Trophoblast cell (in vitro differentiated cells and primary cell): ENCODE measurements at regions not wholly inside any gene's neighbourhood (a gene's known extent, or its start where the extent isn't known, plus 50 kb on each side); places are given as distances from the start of the nearest gene placed in this dataset.
"Not testable (repeated sequence)": the region's sequence is repeated elsewhere in the genome, so short reads cannot be mapped to it uniquely, and the experiment has no call there.

Experiments used
- DNase-seq, 2 donors: peaks; one replicate each; pipeline ENCODE4 v3.0.0-alpha.2; 2016
- H2AFZ ChIP-seq: 2 replicates; pipeline ENCODE4 v1.6.1; 2013; ENCODE audit warnings: low read length, moderate library complexity, mild to moderate bottlenecking; ENCODE audit not compliant: insufficient read depth, poor library complexity
- H2AK5ac ChIP-seq: 2 replicates; pipeline ENCODE4 v1.6.1; 2013; ENCODE audit warnings: mild to moderate bottlenecking, low read length
- H2BK120ac ChIP-seq: 2 replicates; pipeline ENCODE4 v1.6.1; 2013; ENCODE audit warnings: low read length, mild to moderate bottlenecking, moderate library complexity; ENCODE audit not compliant: insufficient read depth, poor library complexity
- H2BK12ac ChIP-seq: 2 replicates; pipeline ENCODE4 v1.6.1; 2013; ENCODE audit warnings: mild to moderate bottlenecking, low read length, moderate library complexity
- H2BK5ac ChIP-seq: 2 replicates; pipeline ENCODE4 v1.6.1; 2013; ENCODE audit warnings: low read length, low read depth, moderate library complexity, mild to moderate bottlenecking; ENCODE audit not compliant: poor library complexity
- H3K14ac ChIP-seq: 2 replicates; pipeline ENCODE4 v1.6.1; 2013; ENCODE audit warnings: mild to moderate bottlenecking, low read length
- H3K18ac ChIP-seq: 2 replicates; pipeline ENCODE4 v1.6.1; 2013; ENCODE audit warnings: mild to moderate bottlenecking, low read length
- H3K23ac ChIP-seq: 2 replicates; pipeline ENCODE4 v1.6.1; 2013; ENCODE audit warnings: low read length
- H3K27ac ChIP-seq: 2 replicates; pipeline ENCODE4 v1.5.1; 2013; ENCODE audit warnings: low read depth, mild to moderate bottlenecking, inconsistent platforms, low read length, moderate library complexity
- H3K27me3 ChIP-seq: 2 replicates; pipeline ENCODE4 v1.6.1; 2013; ENCODE audit warnings: inconsistent platforms, mild to moderate bottlenecking, low read length, moderate library complexity; ENCODE audit not compliant: insufficient read depth
- H3K36me3 ChIP-seq, 2 experiments: 1 replicate in 1 of 2; 2 replicates in 1 of 2; pipeline ENCODE4 v1.6.1; 2013; ENCODE audit warnings: low read length in 2 of 2, mild to moderate bottlenecking in 2 of 2, moderate library complexity in 1 of 2; ENCODE audit not compliant: insufficient read depth in 2 of 2, control insufficient read depth in 1 of 2
- H3K4ac ChIP-seq: 2 replicates; pipeline ENCODE4 v1.6.1; 2013; ENCODE audit warnings: low read depth, mild to moderate bottlenecking, low read length, moderate library complexity
- H3K4me1 ChIP-seq, 2 experiments: 1 replicate in 1 of 2; 2 replicates in 1 of 2; pipeline ENCODE4 v1.6.1; 2013; ENCODE audit warnings: low read length in 2 of 2, mild to moderate bottlenecking in 2 of 2, moderate library complexity in 1 of 2; ENCODE audit not compliant: insufficient read depth in 2 of 2, control insufficient read depth in 1 of 2
- H3K4me2 ChIP-seq: 2 replicates; pipeline ENCODE4 v1.6.1; 2013; ENCODE audit warnings: inconsistent platforms, mild to moderate bottlenecking, low read length, moderate library complexity
- H3K4me3 ChIP-seq: 2 replicates; pipeline ENCODE4 v1.5.1; 2013; ENCODE audit warnings: mild to moderate bottlenecking, low read depth, low read length, inconsistent platforms
- H3K79me1 ChIP-seq: one replicate; pipeline ENCODE4 v1.6.1; 2013; ENCODE audit warnings: low read length
- H3K79me2 ChIP-seq: 2 replicates; pipeline ENCODE4 v1.6.1; 2013; ENCODE audit warnings: low read length, mild to moderate bottlenecking; ENCODE audit not compliant: control insufficient read depth, insufficient read depth, poor library complexity
- H3K9ac ChIP-seq: 2 replicates; pipeline ENCODE4 v1.6.1; 2013; ENCODE audit warnings: mild to moderate bottlenecking, low read length
- H3K9me3 ChIP-seq: 2 replicates; pipeline ENCODE4 v1.6.1; 2013; ENCODE audit warnings: low read depth, mild to moderate bottlenecking, control low read depth, inconsistent platforms, low read length; ENCODE audit not compliant: insufficient read depth
- H4K12ac ChIP-seq: 2 replicates; pipeline ENCODE4 v1.6.1; 2013; ENCODE audit warnings: low read depth, mild to moderate bottlenecking, low read length, moderate library complexity
- H4K8ac ChIP-seq: 2 replicates; pipeline ENCODE4 v1.6.1; 2013; ENCODE audit warnings: low read depth, mild to moderate bottlenecking, low read length, moderate library complexity
- H4K91ac ChIP-seq: one replicate; pipeline ENCODE4 v1.6.1; 2013; ENCODE audit warnings: low read depth, mild to moderate bottlenecking, low read length, moderate library complexity
- WGBS: extraction: QIAGEN DNeasy Blood & Tissue Kit; methylation state at CpG from one replicate; pipeline ENCODE4 v1.1.7; 2013; ENCODE audit warnings: missing lambda C conversion rate; ENCODE audit not compliant: insufficient read length, insufficient coverage; ENCODE audit errors: extremely low coverage; 5-methylcytosine and 5-hydroxymethylcytosine counted together

GRCh38 chr6:120378582-120379220 lies 955.6 kb downstream of the TBC1D32 start:
- Histone ChIP-seq H3K4me1 (no peaks in the 10 kb centered on the region), H2BK120ac (no peak overlapping the region), H2BK5ac (no peak overlapping the region), H3K4me3 (no peak overlapping the region), H3K27ac (no peak overlapping the region), H3K18ac (no peak overlapping the region), H4K12ac (no peak overlapping the region), H3K36me3 (no peaks in the 10 kb centered on the region), H3K4ac (no peak overlapping the region), H3K79me1 (no peaks in the 10 kb centered on the region), H2BK12ac (no peak overlapping the region), H3K14ac (no peak overlapping the region), H3K4me2 (no peak overlapping the region), H3K9ac (no peak overlapping the region), H3K9me3 (no peaks in the 10 kb centered on the region), H2AFZ (no peak overlapping the region), H3K23ac (no peak overlapping the region), H4K91ac (no peak overlapping the region), H4K8ac (no peak overlapping the region), H3K79me2 (no peaks in the 10 kb centered on the region), H2AK5ac (no peak overlapping the region), H3K27me3 (no peaks in the 10 kb centered on the region)
- WGBS: no CpG with 5 or more reads among the region's 3 CpGs
- DNase-seq: peak in 1 of 2 donors; percentile 63

- Histone ChIP-seq H3K36me3 (no peaks in the 10 kb centered on the region), H3K18ac (no peak overlapping the region), H3K4ac (no peak overlapping the region), H3K79me1 (no peaks in the 10 kb centered on the region), H2AFZ (no peak overlapping the region), H4K8ac (no peak overlapping the region), H3K4me3 (no peak overlapping the region), H4K91ac (no peak overlapping the region), H3K4me1 (no peaks in the 10 kb centered on the region), H3K79me2 (no peaks in the 10 kb centered on the region), H2AK5ac (no peak overlapping the region), H2BK12ac (no peak overlapping the region), H2BK120ac (no peak overlapping the region), H3K27ac (no peak overlapping the region), H3K9ac (no peak overlapping the region), H3K23ac (no peak overlapping the region), H3K14ac (no peak overlapping the region), H3K27me3 (no peaks in the 10 kb centered on the region), H3K4me2 (no peak overlapping the region), H2BK5ac (no peak overlapping the region), H3K9me3 (no peaks in the 10 kb centered on the region), H4K12ac (no peak overlapping the region)
- WGBS: no CpG with 5 or more reads among the region's 2 CpGs
- no peak for DNase-seq
Observed at GRCh38 chr6:120373185-120373584, 961.1 kb downstream of the TBC1D32 start.

DNA sequence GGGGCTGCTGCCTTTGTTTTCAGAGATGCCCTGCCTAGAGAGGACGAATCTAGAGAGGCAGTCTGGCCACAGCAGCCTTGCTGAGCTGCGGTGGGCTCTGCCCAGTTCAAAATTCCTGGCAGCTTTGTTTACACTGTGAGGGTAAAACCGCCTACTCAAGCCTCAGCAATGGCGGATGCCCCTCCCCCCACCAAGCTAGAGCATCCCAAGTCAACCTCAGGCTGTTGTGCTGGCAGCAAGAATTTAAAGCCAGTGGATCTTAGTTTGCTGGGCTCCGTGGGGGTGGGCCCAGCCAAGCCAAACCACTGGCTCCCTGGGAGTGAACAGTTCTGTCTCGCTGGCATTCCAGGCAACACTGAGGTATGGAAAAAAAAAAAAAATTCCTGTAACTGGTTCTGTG lies 970.9 kb downstream of the TBC1D32 start:
- Histone ChIP-seq H3K4me1 (no peaks in the 10 kb centered on the region), H3K36me3 (no peaks in the 10 kb centered on the region), H2BK5ac (no peak overlapping the region), H3K18ac (no peak overlapping the region), H3K14ac (no peak overlapping the region), H3K4me3 (no peak overlapping the region), H3K27ac (no peak overlapping the region), H4K91ac (no peak overlapping the region), H3K4ac (no peak overlapping the region), H3K9ac (no peak overlapping the region), H2BK120ac (no peak overlapping the region), H2AK5ac (no peak overlapping the region), H3K79me2 (no peaks in the 10 kb centered on the region), H2BK12ac (no peak overlapping the region), H4K12ac (no peak overlapping the region), H2AFZ (no peak overlapping the region), H3K23ac (no peak overlapping the region), H3K79me1 (no peaks in the 10 kb centered on the region), H3K4me2 (no peak overlapping the region), H3K9me3 (no peaks in the 10 kb centered on the region), H4K8ac (no peak overlapping the region), H3K27me3 (no peaks in the 10 kb centered on the region)
- DNase-seq: no peak
- WGBS: no CpG with 5 or more reads among the region's 6 CpGs

DNA sequence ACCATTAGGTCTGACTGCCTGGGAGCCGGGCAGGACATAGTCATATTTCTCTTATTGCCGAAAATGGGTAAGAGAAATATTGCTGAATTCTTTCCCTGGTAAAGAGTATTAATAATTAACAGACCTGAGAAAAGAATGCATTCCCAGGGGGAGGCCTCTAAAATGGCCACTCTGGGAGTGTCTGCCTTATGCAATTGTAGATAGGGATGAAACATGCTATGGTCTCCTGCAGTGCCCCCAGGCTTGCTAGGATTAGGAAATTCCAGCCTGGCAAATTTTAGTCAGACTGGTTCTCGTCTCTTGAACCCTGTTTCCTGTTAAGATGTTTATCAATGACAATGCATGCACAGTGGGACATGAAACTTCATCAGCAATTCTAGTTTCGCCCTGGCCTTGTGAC lies 975.7 kb downstream of the TBC1D32 start:
- H2AFZ ChIP-seq, H3K18ac ChIP-seq, H3K4me1 ChIP-seq, H2BK12ac ChIP-seq, H3K36me3 ChIP-seq, H2AK5ac ChIP-seq, H2BK120ac ChIP-seq, H3K23ac ChIP-seq, H3K14ac ChIP-seq, H3K4ac ChIP-seq, H2BK5ac ChIP-seq, H3K9ac ChIP-seq, H4K8ac ChIP-seq, H3K4me2 ChIP-seq, H3K27ac ChIP-seq, H3K79me2 ChIP-seq, H4K91ac ChIP-seq, H3K79me1 ChIP-seq, H4K12ac ChIP-seq, H3K27me3 ChIP-seq, H3K9me3 ChIP-seq, H3K4me3 ChIP-seq, DNase-seq: not testable (repeated sequence)
- no CpG with 5 or more reads among the region's 4 CpGs for WGBS
